GM23248 (cell line): ENCODE measurements at regions not wholly inside any gene's neighbourhood (a gene's known extent, or its start where the extent isn't known, plus 50 kb on each side); places are given as distances from the start of the nearest gene placed in this dataset.
"Not testable (repeated sequence)": the region's sequence is repeated elsewhere in the genome, so short reads cannot be mapped to it uniquely, and the experiment has no call there.

ENCODE experiments used
- EZH2 ChIP-seq: fragments of 200-600 bp; sonication (generic); IDR thresholded peaks from 2 replicates; pipeline ENCODE4 v1.6.1; 2018; ENCODE audit warnings: antibody characterized with exemption, mild to moderate bottlenecking; ENCODE audit not compliant: insufficient read depth, poor library complexity, severe bottlenecking
- EZH2phosphoT487 ChIP-seq: fragments of 200-600 bp; sonication (generic); IDR thresholded peaks from 2 replicates; pipeline ENCODE4 v1.6.1; 2018; ENCODE audit warnings: antibody characterized with exemption, moderate library complexity, mild to moderate bottlenecking, low read depth; ENCODE audit not compliant: insufficient read depth

DNA sequence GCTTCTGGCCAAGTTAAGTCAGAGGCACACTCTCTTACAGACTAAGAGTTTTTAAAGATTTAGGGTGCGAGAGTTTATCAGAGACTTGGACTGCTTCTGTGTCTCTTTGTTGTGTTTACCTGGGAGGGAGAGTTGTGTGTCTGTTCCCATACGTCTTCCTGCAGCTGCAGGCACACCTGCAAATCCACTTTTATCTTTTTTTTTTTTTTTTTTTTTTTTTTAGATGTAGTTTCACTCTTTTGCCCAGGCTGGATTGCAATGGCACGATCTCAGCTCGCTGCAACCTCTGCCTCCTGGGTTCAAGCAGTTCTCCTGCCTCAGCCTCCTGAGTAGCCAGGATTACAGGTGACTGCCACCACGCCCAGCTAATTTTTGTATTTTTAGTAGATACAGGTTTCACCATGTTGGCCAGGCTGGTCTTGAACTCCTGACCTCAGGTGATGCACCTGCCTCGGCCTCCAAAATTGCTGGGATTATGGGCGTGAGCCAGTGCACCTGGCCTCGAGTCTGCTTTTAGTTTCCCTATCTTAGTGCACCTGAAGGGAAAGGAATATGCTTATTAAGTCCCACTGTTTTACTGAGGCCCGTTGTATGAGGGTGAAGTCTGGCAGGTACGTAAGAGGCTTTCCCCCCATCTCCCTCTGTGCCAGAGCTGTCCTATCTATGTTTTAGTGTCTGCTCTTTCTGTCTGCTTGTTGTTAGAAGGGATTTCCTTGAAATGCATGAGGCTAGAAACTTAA lies 1488.0 kb downstream of the CDH11 start:
- not testable (repeated sequence) for TF ChIP-seq EZH2phosphoT487, EZH2
